WI38 (cell line): ENCODE measurements at regions not wholly inside any gene's neighbourhood (a gene's known extent, or its start where the extent isn't known, plus 50 kb on each side); places are given as distances from the start of the nearest gene placed in this dataset.

Experiments
- H3K4me3 ChIP-seq: 2 replicates; pipeline ENCODE4 v1.5.1; 2011; ENCODE audit warnings: low read depth, mild to moderate bottlenecking, control low read depth, low read length
- TF ChIP-seq, protein P1 (sequence below): IDR thresholded peaks from 2 replicates; pipeline ENCODE4 v1.5.1; 2012; ENCODE audit warnings: low read depth, mild to moderate bottlenecking, control low read depth, low read length

DNA sequence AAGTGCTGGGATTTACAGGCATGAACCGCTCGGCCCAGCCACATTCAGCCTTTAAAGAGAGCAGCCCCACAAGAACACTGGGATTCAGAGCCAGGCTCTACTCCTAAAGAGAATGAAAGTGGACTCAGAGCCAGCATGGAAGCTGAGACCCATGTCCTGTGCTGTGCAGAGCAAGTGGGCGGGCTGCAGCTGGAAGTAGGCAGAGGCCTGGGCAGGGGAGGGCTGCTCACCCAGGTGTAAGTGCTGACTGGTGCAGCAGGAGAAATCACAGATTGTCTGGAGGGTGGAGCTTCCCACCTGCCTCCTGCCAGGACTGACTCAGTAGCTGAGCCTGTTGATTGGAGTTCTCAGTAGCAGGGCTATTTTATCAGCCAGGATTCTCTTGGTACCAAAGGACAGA is 178.7 kb downstream of the KATNIP start:
- TF ChIP-seq, protein P1, sequence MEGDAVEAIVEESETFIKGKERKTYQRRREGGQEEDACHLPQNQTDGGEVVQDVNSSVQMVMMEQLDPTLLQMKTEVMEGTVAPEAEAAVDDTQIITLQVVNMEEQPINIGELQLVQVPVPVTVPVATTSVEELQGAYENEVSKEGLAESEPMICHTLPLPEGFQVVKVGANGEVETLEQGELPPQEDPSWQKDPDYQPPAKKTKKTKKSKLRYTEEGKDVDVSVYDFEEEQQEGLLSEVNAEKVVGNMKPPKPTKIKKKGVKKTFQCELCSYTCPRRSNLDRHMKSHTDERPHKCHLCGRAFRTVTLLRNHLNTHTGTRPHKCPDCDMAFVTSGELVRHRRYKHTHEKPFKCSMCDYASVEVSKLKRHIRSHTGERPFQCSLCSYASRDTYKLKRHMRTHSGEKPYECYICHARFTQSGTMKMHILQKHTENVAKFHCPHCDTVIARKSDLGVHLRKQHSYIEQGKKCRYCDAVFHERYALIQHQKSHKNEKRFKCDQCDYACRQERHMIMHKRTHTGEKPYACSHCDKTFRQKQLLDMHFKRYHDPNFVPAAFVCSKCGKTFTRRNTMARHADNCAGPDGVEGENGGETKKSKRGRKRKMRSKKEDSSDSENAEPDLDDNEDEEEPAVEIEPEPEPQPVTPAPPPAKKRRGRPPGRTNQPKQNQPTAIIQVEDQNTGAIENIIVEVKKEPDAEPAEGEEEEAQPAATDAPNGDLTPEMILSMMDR: no peak
- no peak overlapping the region for H3K4me3 ChIP-seq

DNA sequence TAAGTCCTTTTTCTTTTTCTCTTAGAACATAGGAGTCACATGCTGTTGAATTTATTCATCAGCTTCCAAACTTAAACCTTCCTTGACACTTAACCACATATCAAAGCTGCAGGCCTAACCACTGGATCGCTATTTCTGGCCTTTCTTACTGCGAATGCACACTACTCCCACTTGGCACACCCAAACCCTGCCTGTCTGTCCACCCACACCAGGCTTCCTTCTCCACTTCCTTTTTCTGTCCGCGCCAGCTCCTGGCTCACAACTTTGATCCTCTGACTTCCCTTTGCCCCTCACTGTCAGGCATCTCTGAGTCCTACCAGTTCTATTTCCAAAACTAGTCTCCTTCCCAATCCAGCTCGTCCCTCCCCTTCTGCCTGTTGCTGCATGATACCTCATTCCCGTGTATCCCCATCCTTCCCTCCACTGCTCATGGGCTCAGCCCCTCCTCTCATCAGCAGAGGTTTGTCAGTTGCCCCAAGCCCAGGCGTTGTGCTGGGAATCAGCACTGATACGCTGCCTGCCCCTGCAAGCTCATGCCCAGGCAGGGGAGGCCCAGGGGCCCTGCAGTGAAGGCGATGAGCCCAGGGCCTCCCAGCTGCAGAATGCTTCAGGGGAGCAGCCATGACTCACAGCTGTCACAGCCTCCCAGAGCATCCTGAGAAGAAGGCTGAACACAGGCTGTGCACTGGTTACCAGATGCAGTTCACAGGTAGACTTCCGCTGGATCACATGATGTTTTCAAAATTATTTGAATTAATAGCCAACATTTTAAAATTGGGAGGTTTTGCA is 179.8 kb downstream of the KATNIP start:
- no peak overlapping the region for H3K4me3 ChIP-seq
- TF ChIP-seq, protein P1: no peak

- TF ChIP-seq, protein P1: no peak
- no peak overlapping the region for H3K4me3 ChIP-seq
Measured at GRCh38 chr16:27730661-27731210, 180.8 kb downstream of the KATNIP start.

GRCh38 chr16:27735031-27735430 is 185.1 kb downstream of the KATNIP start:
- TF ChIP-seq, protein P1: no peak
- no peak overlapping the region for H3K4me3 ChIP-seq

GRCh38 chr16:27736431-27736830 is 186.5 kb downstream of the KATNIP start:
- TF ChIP-seq, protein P1: no peak
- H3K4me3 ChIP-seq: no peak overlapping the region

DNA sequence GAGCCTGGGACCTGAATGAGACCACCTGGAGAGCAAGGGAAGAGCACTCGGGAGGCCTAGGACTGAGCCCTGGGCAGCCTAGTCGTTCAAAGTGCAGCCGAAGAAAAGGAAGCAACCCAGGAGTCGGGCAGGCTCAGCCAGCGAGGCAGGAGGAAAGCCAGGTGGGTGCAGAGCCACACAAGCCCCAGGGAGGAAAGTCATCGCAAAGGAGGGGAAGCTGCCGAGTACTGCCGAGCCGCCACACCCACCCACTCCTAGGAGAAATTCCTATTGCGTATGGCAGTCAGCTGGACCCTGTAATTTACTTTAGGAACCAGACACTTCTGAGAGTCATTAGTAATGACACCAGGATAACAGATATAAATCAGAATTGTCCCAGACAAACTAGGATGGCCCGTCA is 187.6 kb downstream of the KATNIP start:
- TF ChIP-seq, protein P1: no peak
- no peak overlapping the region for H3K4me3 ChIP-seq
